ENCODE measurements at regions not wholly inside any gene's neighbourhood (a gene's known extent, or its start where the extent isn't known, plus 50 kb on each side); places are given as distances from the start of the nearest gene placed in this dataset.

DNA sequence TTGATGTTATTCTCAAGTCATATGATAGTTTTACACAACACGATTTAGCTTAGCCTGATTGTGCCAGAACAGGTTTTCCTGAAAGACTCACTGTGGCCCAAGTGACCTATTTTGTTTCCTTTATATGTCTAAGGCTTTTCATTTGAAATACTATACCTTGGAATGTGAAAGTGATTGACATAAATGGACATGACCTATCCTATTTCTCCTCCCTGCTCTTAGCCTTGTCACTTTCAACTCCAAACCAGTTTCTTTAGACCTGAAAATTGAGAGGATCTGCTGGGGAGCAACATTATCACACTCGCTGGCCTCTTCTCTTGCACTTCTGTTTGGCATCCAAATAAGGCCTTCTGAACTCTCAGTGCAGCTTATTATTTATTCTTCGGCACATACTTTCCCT, 496.8 kb downstream of the MAT2B start:
- TF ChIP-seq, protein P1, sequence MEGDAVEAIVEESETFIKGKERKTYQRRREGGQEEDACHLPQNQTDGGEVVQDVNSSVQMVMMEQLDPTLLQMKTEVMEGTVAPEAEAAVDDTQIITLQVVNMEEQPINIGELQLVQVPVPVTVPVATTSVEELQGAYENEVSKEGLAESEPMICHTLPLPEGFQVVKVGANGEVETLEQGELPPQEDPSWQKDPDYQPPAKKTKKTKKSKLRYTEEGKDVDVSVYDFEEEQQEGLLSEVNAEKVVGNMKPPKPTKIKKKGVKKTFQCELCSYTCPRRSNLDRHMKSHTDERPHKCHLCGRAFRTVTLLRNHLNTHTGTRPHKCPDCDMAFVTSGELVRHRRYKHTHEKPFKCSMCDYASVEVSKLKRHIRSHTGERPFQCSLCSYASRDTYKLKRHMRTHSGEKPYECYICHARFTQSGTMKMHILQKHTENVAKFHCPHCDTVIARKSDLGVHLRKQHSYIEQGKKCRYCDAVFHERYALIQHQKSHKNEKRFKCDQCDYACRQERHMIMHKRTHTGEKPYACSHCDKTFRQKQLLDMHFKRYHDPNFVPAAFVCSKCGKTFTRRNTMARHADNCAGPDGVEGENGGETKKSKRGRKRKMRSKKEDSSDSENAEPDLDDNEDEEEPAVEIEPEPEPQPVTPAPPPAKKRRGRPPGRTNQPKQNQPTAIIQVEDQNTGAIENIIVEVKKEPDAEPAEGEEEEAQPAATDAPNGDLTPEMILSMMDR (IDR thresholded peaks at IDR 0.05; ENCODE audit: unreplicated experiment), result no peak
- DNase-seq (ENCODE audit: low spot score, unreplicated experiment), result no peak
- Mint-ChIP-seq H3K27me3 (no peaks in the 10 kb centered on the region), H3K4me3 (ENCODE audit: low read depth) (no peak overlapping the region), H3K36me3 (ENCODE audit: insufficient read depth) (no peaks in the 10 kb centered on the region), H3K9me3 (ENCODE audit: low read depth) (no peaks in the 10 kb centered on the region), H3K4me1 (ENCODE audit: low read depth) (peaks cover 6% of the 10 kb centered on the region), H3K27ac (no peak overlapping the region)

GRCh38 chr5:164002628-164003027, 497.2 kb downstream of the MAT2B start:
- Mint-ChIP-seq H3K27ac (no peak overlapping the region), H3K4me1 (ENCODE audit: low read depth) (peaks cover 6% of the 10 kb centered on the region), H3K36me3 (ENCODE audit: insufficient read depth) (no peaks in the 10 kb centered on the region), H3K27me3 (no peaks in the 10 kb centered on the region), H3K4me3 (ENCODE audit: low read depth) (no peak overlapping the region), H3K9me3 (ENCODE audit: low read depth) (no peaks in the 10 kb centered on the region)
- TF ChIP-seq, protein P1 (IDR thresholded peaks at IDR 0.05; ENCODE audit: unreplicated experiment), result no peak
- no peak for DNase-seq (ENCODE audit: low spot score, unreplicated experiment)

DNA sequence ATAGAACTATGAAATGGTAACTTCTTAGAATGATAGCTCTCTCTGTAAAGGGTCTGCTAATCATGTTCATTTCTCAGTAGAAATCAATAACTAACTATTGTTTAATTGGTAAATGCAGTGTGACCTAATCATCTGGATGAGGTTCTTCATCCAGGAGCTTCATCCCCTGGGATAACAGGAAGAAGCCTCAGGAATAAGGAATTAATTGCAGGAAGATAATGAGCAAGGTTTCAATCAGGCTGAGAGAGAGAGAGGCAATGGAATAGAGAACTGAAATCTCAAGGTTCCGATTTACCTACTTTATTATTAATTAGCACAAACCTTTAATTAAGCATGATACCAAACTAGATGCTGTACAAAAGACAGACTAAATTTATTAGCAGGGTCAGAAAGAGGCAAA, 499.7 kb downstream of the MAT2B start:
- TF ChIP-seq, protein P1 (IDR thresholded peaks at IDR 0.05; ENCODE audit: unreplicated experiment), result no peak
- DNase-seq (ENCODE audit: low spot score, unreplicated experiment), result no peak
- Mint-ChIP-seq H3K27me3 (no peaks in the 10 kb centered on the region), H3K27ac (no peak overlapping the region), H3K9me3 (ENCODE audit: low read depth) (no peaks in the 10 kb centered on the region), H3K36me3 (ENCODE audit: insufficient read depth) (no peaks in the 10 kb centered on the region), H3K4me3 (ENCODE audit: low read depth) (no peak overlapping the region), H3K4me1 (ENCODE audit: low read depth) (peaks cover 5% of the 10 kb centered on the region)

DNA sequence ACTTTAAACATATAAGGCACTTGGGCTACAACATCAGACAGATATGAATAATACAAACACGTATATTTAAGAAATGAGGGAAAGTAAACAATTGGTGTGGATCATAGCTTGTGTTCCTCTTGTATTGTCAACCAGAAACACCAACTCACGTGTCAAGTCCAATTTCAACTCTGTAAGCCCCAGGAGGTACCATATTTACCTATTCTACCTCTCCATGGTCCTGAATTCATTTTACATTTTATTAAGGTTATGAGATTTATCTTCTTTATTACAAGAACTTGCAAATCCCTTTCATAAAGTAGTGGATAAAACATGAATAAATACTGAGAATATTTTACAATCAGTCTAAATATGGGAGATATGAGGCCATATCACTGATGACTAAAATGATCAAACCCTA, 501.6 kb downstream of the MAT2B start:
- Mint-ChIP-seq H3K27ac (no peak overlapping the region), H3K9me3 (ENCODE audit: low read depth) (no peaks in the 10 kb centered on the region), H3K27me3 (no peaks in the 10 kb centered on the region), H3K4me1 (ENCODE audit: low read depth) (peaks cover 11% of the 10 kb centered on the region), H3K36me3 (ENCODE audit: insufficient read depth) (no peaks in the 10 kb centered on the region), H3K4me3 (ENCODE audit: low read depth) (no peak overlapping the region)
- TF ChIP-seq, protein P1 (IDR thresholded peaks at IDR 0.05; ENCODE audit: unreplicated experiment), result no peak
- no peak for DNase-seq (ENCODE audit: low spot score, unreplicated experiment)

- no peak overlapping the region for H3K4me3 Mint-ChIP-seq (ENCODE audit: low read depth)
- no peaks in the 10 kb centered on the region for H3K27me3 Mint-ChIP-seq
- H3K36me3 Mint-ChIP-seq (ENCODE audit: insufficient read depth), result no peaks in the 10 kb centered on the region
- DNase-seq (ENCODE audit: low spot score, unreplicated experiment), result no peak
- H3K4me1 Mint-ChIP-seq (ENCODE audit: low read depth), result peaks cover 15% of the 10 kb centered on the region
- no peak overlapping the region for H3K27ac Mint-ChIP-seq
- TF ChIP-seq, protein P1 (IDR thresholded peaks at IDR 0.05; ENCODE audit: unreplicated experiment), result no peak
- peaks cover under 1% of the 10 kb centered on the region for H3K9me3 Mint-ChIP-seq (ENCODE audit: low read depth)
Measured at GRCh38 chr5:164009621-164010020, 504.2 kb downstream of the MAT2B start.
